ENCODE measurements at regions not wholly inside any gene's neighbourhood (a gene's known extent, or its start where the extent isn't known, plus 50 kb on each side); places are given as distances from the start of the nearest gene placed in this dataset.

- intact Hi-C loops (cut with micrococcal nuclease): no loop called here
- no peaks in the 10 kb centered on the region for H3K9me3 ChIP-seq (ENCODE audit: control insufficient read depth in 2 of 3, low read length in 3 of 3)
- no peak overlapping the region for H3K27ac ChIP-seq (ENCODE audit: low read depth, low read length)
- H3K36me3 ChIP-seq (ENCODE audit: control insufficient read depth in 2 of 3, insufficient read depth in 3 of 3, low read length in 3 of 3): no peaks in the 10 kb centered on the region
- Mint-ChIP-seq H3K27ac (peak overlapping the region in 1 of 9 donors; percentile 2), H3K4me3 (peak overlapping the region in 1 of 10 donors; percentile 28), H3K27me3 (peaks cover 11 to 39% (median 26%) of the 10 kb centered on the region in 5 donors), H3K36me3 (no peaks in the 10 kb centered on the region), H3K9me3 (peaks cover 0 to 3% (median 0%) of the 10 kb centered on the region in 11 donors), H3K4me1 (peaks cover 0 to 9% (median 0%) of the 10 kb centered on the region in 7 donors)
- ChIA-PET POLR2A (no interaction called here), CTCF (no interaction called here)
- no peaks in the 10 kb centered on the region for H3K4me1 ChIP-seq (ENCODE audit: control insufficient read depth in 2 of 2, insufficient read depth in 2 of 2, low read length in 2 of 2)
- ATAC-seq (no peak), DNase-seq (no peak)
- H3K4me3 ChIP-seq (ENCODE audit: low read length): no peak overlapping the region
- no peaks in the 10 kb centered on the region for H3K27me3 ChIP-seq (ENCODE audit: control insufficient read depth in 2 of 2, insufficient read depth in 2 of 2, low read length in 2 of 2)
Observed at GRCh38 chr17:55624772-55625433, 97.8 kb downstream of the TMEM100 start.

- CTCF ChIA-PET: no interaction called here
- Mint-ChIP-seq H3K4me1 (peaks cover 0 to 9% (median 0%) of the 10 kb centered on the region in 7 donors), H3K27me3 (peaks cover 17 to 45% (median 37%) of the 10 kb centered on the region in 5 donors), H3K36me3 (no peaks in the 10 kb centered on the region), H3K9me3 (peaks cover 0 to 2% (median 0%) of the 10 kb centered on the region in 11 donors), H3K27ac (no peak overlapping the region), H3K4me3 (no peak overlapping the region)
- DNase-seq (no peak), ATAC-seq (no peak)
- H3K9me3 ChIP-seq (ENCODE audit: control insufficient read depth in 2 of 3, low read length in 3 of 3): no peaks in the 10 kb centered on the region
- no peaks in the 10 kb centered on the region for H3K27me3 ChIP-seq (ENCODE audit: control insufficient read depth in 2 of 2, insufficient read depth in 2 of 2, low read length in 2 of 2)
- POLR2A ChIA-PET: no interaction called here
- no peaks in the 10 kb centered on the region for H3K4me1 ChIP-seq (ENCODE audit: control insufficient read depth in 2 of 2, insufficient read depth in 2 of 2, low read length in 2 of 2)
- no peaks in the 10 kb centered on the region for H3K36me3 ChIP-seq (ENCODE audit: control insufficient read depth in 2 of 3, insufficient read depth in 3 of 3, low read length in 3 of 3)
- H3K27ac ChIP-seq (ENCODE audit: low read depth, low read length): no peak overlapping the region
- H3K4me3 ChIP-seq (ENCODE audit: low read length): no peak overlapping the region
- intact Hi-C loops (cut with micrococcal nuclease): no loop called here
Observed at GRCh38 chr17:55622547-55622946, 100.1 kb downstream of the TMEM100 start.

GRCh38 chr17:55620945-55621344 lies 101.7 kb downstream of the TMEM100 start:
- H3K9me3 ChIP-seq (ENCODE audit: control insufficient read depth in 2 of 3, low read length in 3 of 3): no peaks in the 10 kb centered on the region
- ChIA-PET CTCF (no interaction called here), POLR2A (interaction anchor here (0.6 kb wide), 1 partner anchor 44 kb away, joined by 5 read pairs; no protein-coding TSS in a partner anchor)
- H3K9me3 Mint-ChIP-seq: peaks cover 0 to 2% (median 0%) of the 10 kb centered on the region in 11 donors
- no peak overlapping the region for H3K27ac ChIP-seq (ENCODE audit: low read depth, low read length)
- H3K27me3 Mint-ChIP-seq: peaks cover 18 to 45% (median 40%) of the 10 kb centered on the region in 5 donors
- DNase-seq (no peak), ATAC-seq (no peak)
- no peak overlapping the region for H3K27ac Mint-ChIP-seq
- H3K4me3 ChIP-seq (ENCODE audit: low read length): no peak overlapping the region
- H3K4me1 ChIP-seq (ENCODE audit: control insufficient read depth in 2 of 2, insufficient read depth in 2 of 2, low read length in 2 of 2): no peaks in the 10 kb centered on the region
- H3K4me3 Mint-ChIP-seq: no peak overlapping the region
- H3K4me1 Mint-ChIP-seq: peaks cover 0 to 9% (median 0%) of the 10 kb centered on the region in 7 donors
- H3K27me3 ChIP-seq (ENCODE audit: control insufficient read depth in 2 of 2, insufficient read depth in 2 of 2, low read length in 2 of 2): no peaks in the 10 kb centered on the region
- no peaks in the 10 kb centered on the region for H3K36me3 ChIP-seq (ENCODE audit: control insufficient read depth in 2 of 3, insufficient read depth in 3 of 3, low read length in 3 of 3)
- intact Hi-C loops (cut with micrococcal nuclease): no loop called here
- no peaks in the 10 kb centered on the region for H3K36me3 Mint-ChIP-seq

- H3K36me3 Mint-ChIP-seq: no peaks in the 10 kb centered on the region
- ATAC-seq: no peak
- no peaks in the 10 kb centered on the region for H3K36me3 ChIP-seq (ENCODE audit: control insufficient read depth in 2 of 3, insufficient read depth in 3 of 3, low read length in 3 of 3)
- H3K27me3 Mint-ChIP-seq: peaks cover 18 to 45% (median 43%) of the 10 kb centered on the region in 5 donors
- DNase-seq: no peak
- H3K9me3 ChIP-seq (ENCODE audit: control insufficient read depth in 2 of 3, low read length in 3 of 3): no peaks in the 10 kb centered on the region
- peaks cover 0 to 5% (median 0%) of the 10 kb centered on the region in 7 donors for H3K4me1 Mint-ChIP-seq
- no peaks in the 10 kb centered on the region for H3K4me1 ChIP-seq (ENCODE audit: control insufficient read depth in 2 of 2, insufficient read depth in 2 of 2, low read length in 2 of 2)
- no peaks in the 10 kb centered on the region for H3K27me3 ChIP-seq (ENCODE audit: control insufficient read depth in 2 of 2, insufficient read depth in 2 of 2, low read length in 2 of 2)
- no peak overlapping the region for H3K4me3 Mint-ChIP-seq
- H3K27ac ChIP-seq (ENCODE audit: low read depth, low read length): no peak overlapping the region
- intact Hi-C loops (cut with micrococcal nuclease): no loop called here
- H3K27ac Mint-ChIP-seq: no peak overlapping the region
- H3K9me3 Mint-ChIP-seq: peaks cover 0 to 2% (median 0%) of the 10 kb centered on the region in 11 donors
- no peak overlapping the region for H3K4me3 ChIP-seq (ENCODE audit: low read length)
- CTCF ChIA-PET: no interaction called here
- POLR2A ChIA-PET: no interaction called here
Observed at GRCh38 chr17:55620023-55620422, 102.6 kb downstream of the TMEM100 start.

DNA sequence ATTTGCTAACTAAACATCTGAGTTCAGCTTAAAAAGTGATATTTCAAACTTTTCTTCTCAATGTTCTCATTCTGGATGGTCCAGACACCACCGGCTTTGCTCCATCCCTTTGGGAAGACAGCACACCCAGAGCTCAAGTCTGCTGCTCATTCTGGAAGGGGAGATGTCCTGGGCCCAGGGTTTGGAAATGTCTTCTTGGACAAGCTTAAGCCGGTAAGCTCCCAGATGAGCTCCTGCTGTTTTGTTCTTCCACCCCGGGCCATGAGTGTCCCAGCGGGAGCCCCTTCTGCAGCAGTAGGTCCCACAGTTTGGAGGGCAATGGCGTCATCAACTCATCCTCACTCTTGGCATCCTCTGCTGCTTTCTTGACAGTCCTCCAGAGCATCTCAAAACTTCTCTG lies 105.2 kb downstream of the TMEM100 start:
- ChIA-PET CTCF (no interaction called here), POLR2A (no interaction called here)
- DNase-seq (no peak), ATAC-seq (no peak)
- Mint-ChIP-seq H3K9me3 (peaks cover 0 to 2% (median 0%) of the 10 kb centered on the region in 11 donors), H3K36me3 (no peaks in the 10 kb centered on the region), H3K4me1 (no peaks in the 10 kb centered on the region), H3K4me3 (no peak overlapping the region), H3K27me3 (peaks cover 15 to 32% (median 27%) of the 10 kb centered on the region in 5 donors), H3K27ac (no peak overlapping the region)
- H3K27ac ChIP-seq (ENCODE audit: low read depth, low read length): no peak overlapping the region
- no peak overlapping the region for H3K4me3 ChIP-seq (ENCODE audit: low read length)
- no peaks in the 10 kb centered on the region for H3K36me3 ChIP-seq (ENCODE audit: control insufficient read depth in 2 of 3, insufficient read depth in 3 of 3, low read length in 3 of 3)
- intact Hi-C loops (cut with micrococcal nuclease): no loop called here
- H3K9me3 ChIP-seq (ENCODE audit: control insufficient read depth in 2 of 3, low read length in 3 of 3): no peaks in the 10 kb centered on the region
- no peaks in the 10 kb centered on the region for H3K27me3 ChIP-seq (ENCODE audit: control insufficient read depth in 2 of 2, insufficient read depth in 2 of 2, low read length in 2 of 2)
- H3K4me1 ChIP-seq (ENCODE audit: control insufficient read depth in 2 of 2, insufficient read depth in 2 of 2, low read length in 2 of 2): no peaks in the 10 kb centered on the region

GRCh38 chr17:55614061-55614460 lies 102.8 kb upstream of the SMIM36 start:
- Mint-ChIP-seq H3K4me3 (no peak overlapping the region), H3K9me3 (no peaks in the 10 kb centered on the region)

GRCh38 chr17:55612691-55613141 lies 101.5 kb upstream of the SMIM36 start:
- Mint-ChIP-seq H3K4me3 (no peak overlapping the region), H3K9me3 (no peaks in the 10 kb centered on the region), H3K27me3 (peaks cover 0 to 9% (median 6%) of the 10 kb centered on the region in 5 donors), H3K27ac (no peak overlapping the region), H3K36me3 (no peaks in the 10 kb centered on the region), H3K4me1 (peaks cover 0 to 1% (median 0%) of the 10 kb centered on the region in 7 donors)
- CTCF ChIA-PET: no interaction called here
- no peaks in the 10 kb centered on the region for H3K36me3 ChIP-seq (ENCODE audit: control insufficient read depth in 2 of 3, insufficient read depth in 3 of 3, low read length in 3 of 3)
- no peak for ATAC-seq
- intact Hi-C loops (cut with micrococcal nuclease): no loop called here
- H3K27me3 ChIP-seq (ENCODE audit: control insufficient read depth in 2 of 2, insufficient read depth in 2 of 2, low read length in 2 of 2): no peaks in the 10 kb centered on the region
- H3K4me1 ChIP-seq (ENCODE audit: control insufficient read depth in 2 of 2, insufficient read depth in 2 of 2, low read length in 2 of 2): no peaks in the 10 kb centered on the region
- H3K9me3 ChIP-seq (ENCODE audit: control insufficient read depth in 2 of 3, low read length in 3 of 3): no peaks in the 10 kb centered on the region
- DNase-seq: no peak
- POLR2A ChIA-PET: no interaction called here
- H3K4me3 ChIP-seq (ENCODE audit: low read length): no peak overlapping the region
- H3K27ac ChIP-seq (ENCODE audit: low read depth, low read length): no peak overlapping the region

More at GRCh38 chr17:55614061-55614460, 102.8 kb upstream of the SMIM36 start:
- no peaks in the 10 kb centered on the region for H3K9me3 ChIP-seq (ENCODE audit: control insufficient read depth in 2 of 3, low read length in 3 of 3)
- CTCF ChIA-PET: no interaction called here
- H3K4me3 ChIP-seq (ENCODE audit: low read length): no peak overlapping the region
- Mint-ChIP-seq H3K27ac (no peak overlapping the region), H3K4me1 (peaks cover 0 to 1% (median 0%) of the 10 kb centered on the region in 7 donors), H3K27me3 (peaks cover 8 to 18% (median 14%) of the 10 kb centered on the region in 5 donors), H3K36me3 (no peaks in the 10 kb centered on the region)
- ATAC-seq: no peak
- no peaks in the 10 kb centered on the region for H3K36me3 ChIP-seq (ENCODE audit: control insufficient read depth in 2 of 3, insufficient read depth in 3 of 3, low read length in 3 of 3)
- intact Hi-C loops (cut with micrococcal nuclease): no loop called here
- no peak overlapping the region for H3K27ac ChIP-seq (ENCODE audit: low read depth, low read length)
- no peak for DNase-seq
- H3K4me1 ChIP-seq (ENCODE audit: control insufficient read depth in 2 of 2, insufficient read depth in 2 of 2, low read length in 2 of 2): no peaks in the 10 kb centered on the region
- POLR2A ChIA-PET: no interaction called here
- H3K27me3 ChIP-seq (ENCODE audit: control insufficient read depth in 2 of 2, insufficient read depth in 2 of 2, low read length in 2 of 2): no peaks in the 10 kb centered on the region
